ENCODE measurements at regions not wholly inside any gene's neighbourhood (a gene's known extent, or its start where the extent isn't known, plus 50 kb on each side); places are given as distances from the start of the nearest gene placed in this dataset.

- TF ChIP-seq, protein P1, sequence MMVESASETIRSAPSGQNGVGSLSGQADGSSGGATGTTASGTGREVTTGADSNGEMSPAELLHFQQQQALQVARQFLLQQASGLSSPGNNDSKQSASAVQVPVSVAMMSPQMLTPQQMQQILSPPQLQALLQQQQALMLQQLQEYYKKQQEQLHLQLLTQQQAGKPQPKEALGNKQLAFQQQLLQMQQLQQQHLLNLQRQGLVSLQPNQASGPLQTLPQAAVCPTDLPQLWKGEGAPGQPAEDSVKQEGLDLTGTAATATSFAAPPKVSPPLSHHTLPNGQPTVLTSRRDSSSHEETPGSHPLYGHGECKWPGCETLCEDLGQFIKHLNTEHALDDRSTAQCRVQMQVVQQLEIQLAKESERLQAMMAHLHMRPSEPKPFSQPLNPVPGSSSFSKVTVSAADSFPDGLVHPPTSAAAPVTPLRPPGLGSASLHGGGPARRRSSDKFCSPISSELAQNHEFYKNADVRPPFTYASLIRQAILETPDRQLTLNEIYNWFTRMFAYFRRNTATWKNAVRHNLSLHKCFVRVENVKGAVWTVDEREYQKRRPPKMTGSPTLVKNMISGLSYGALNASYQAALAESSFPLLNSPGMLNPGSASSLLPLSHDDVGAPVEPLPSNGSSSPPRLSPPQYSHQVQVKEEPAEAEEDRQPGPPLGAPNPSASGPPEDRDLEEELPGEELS (CRISPR knock-in tag; IDR thresholded peaks at IDR 0.05) = no peak
- TF ChIP-seq, protein P2, sequence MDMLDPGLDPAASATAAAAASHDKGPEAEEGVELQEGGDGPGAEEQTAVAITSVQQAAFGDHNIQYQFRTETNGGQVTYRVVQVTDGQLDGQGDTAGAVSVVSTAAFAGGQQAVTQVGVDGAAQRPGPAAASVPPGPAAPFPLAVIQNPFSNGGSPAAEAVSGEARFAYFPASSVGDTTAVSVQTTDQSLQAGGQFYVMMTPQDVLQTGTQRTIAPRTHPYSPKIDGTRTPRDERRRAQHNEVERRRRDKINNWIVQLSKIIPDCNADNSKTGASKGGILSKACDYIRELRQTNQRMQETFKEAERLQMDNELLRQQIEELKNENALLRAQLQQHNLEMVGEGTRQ (CRISPR knock-in tag; IDR thresholded peaks at IDR 0.05) = no peak
- TF ChIP-seq EMX1 (CRISPR knock-in tag; IDR thresholded peaks at IDR 0.05) = no peak
- no peak for TF ChIP-seq TEAD4 (CRISPR knock-in tag; IDR thresholded peaks at IDR 0.05)
Measured at GRCh38 chr2:198448789-198449188, 644.4 kb downstream of the PLCL1 start (continued).

DNA sequence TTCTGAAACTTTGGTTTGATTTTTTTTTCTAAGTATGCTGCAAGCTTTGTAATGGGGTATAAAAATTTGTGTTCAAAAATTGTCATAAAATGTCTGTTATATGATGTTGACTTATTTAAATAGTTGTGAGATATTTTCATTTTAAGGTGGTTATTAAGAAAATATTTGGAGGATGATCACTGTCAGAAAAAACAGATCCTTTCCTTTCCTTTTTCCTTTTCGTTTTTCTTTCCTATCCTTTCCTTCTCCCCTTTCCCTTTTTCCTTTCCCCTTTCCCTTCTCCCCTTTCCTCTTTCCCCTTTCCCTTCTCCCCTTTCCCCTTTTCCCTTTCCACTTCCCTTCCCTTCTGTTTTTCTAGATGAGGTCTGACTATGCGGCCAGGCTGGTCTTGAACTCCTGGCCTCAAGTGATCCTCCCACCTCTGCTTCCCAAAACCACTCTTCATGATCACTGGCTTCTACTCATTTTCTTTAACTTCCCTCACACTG lies 640.5 kb downstream of the PLCL1 start:
- no peak for DNase-seq (ENCODE audit: low spot score)
- no peak overlapping the region for H3K27ac Mint-ChIP-seq
- no peaks in the 10 kb centered on the region for H3K9me3 Mint-ChIP-seq
- no peaks in the 10 kb centered on the region for H3K36me3 Mint-ChIP-seq
- 0 out of 2 replicates have a peak, but pooled peaks cover 7% of the 10 kb centered on the region for H3K4me1 Mint-ChIP-seq
- no peak for ATAC-seq
- H3K27me3 Mint-ChIP-seq (ENCODE audit: low read depth) = no peaks in the 10 kb centered on the region
- ChIA-PET CTCF (no interaction called here), POLR2A (no interaction called here)
- no peak for TF ChIP-seq CDX4 (CRISPR knock-in tag; IDR thresholded peaks at IDR 0.05; ENCODE audit: borderline replicate concordance)
- TF ChIP-seq ELF4 (CRISPR knock-in tag; IDR thresholded peaks at IDR 0.05; ENCODE audit: low read depth) = no peak
- TF ChIP-seq SP1 (CRISPR knock-in tag; conservative IDR thresholded peaks at IDR 0.05) = no peak
- no peak for TF ChIP-seq ZNF396 (CRISPR knock-in tag; IDR thresholded peaks at IDR 0.05; ENCODE audit: borderline replicate concordance)
- no peak for TF ChIP-seq IRF2 (CRISPR knock-in tag; IDR thresholded peaks at IDR 0.05; ENCODE audit: borderline replicate concordance, low read depth)
- TF ChIP-seq NR2C2 (CRISPR knock-in tag; IDR thresholded peaks at IDR 0.05) = no peak
- TF ChIP-seq, protein P3, sequence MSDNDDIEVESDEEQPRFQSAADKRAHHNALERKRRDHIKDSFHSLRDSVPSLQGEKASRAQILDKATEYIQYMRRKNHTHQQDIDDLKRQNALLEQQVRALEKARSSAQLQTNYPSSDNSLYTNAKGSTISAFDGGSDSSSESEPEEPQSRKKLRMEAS (CRISPR knock-in tag; IDR thresholded peaks at IDR 0.05) = no peak
- TF ChIP-seq E2F1 (CRISPR knock-in tag; IDR thresholded peaks at IDR 0.05) = no peak
- no peak for TF ChIP-seq ZNF532 (CRISPR knock-in tag; IDR thresholded peaks at IDR 0.05; ENCODE audit: borderline replicate concordance)
- TF ChIP-seq AR (CRISPR knock-in tag; IDR thresholded peaks at IDR 0.05) = no peak
- no peak for TF ChIP-seq USF1 (CRISPR knock-in tag; IDR thresholded peaks at IDR 0.05)
- no peak for TF ChIP-seq HMGXB4 (CRISPR knock-in tag; IDR thresholded peaks at IDR 0.05)
- TF ChIP-seq ZMAT4 (CRISPR knock-in tag; IDR thresholded peaks at IDR 0.05) = no peak
- H3K4me3 Mint-ChIP-seq = no peak overlapping the region

Measured in WTC11 (cell line).